ENCODE measurements at regions not wholly inside any gene's neighbourhood (a gene's known extent, or its start where the extent isn't known, plus 50 kb on each side); places are given as distances from the start of the nearest gene placed in this dataset.

DNA sequence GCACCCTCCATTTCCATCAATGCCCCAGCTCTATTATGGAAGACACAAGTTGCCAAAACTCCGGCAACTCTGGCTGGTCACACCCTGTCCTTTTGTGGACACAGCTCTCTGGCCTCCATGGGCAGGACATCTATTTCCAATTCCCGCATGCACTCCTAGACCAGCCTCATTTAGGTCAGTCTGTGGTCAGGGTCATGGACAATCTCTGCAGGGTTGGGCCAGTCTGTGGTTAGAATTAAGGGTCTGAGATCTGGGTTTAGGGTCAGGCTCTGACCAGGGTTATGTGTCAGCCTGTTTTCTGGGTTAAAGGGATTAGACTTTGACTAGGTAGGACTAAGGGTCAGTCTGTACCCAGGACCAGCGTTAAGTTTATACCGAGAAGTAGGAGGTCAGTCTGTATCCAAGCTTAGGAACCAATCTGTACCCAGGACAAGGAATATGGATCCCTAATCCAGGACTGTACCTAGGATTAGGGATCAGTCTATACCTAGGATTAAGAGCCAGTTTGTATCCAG lies 82.4 kb downstream of the VEGFA start:
- Histone ChIP-seq H3K27me3 (no peaks in the 10 kb centered on the region), H3K9me3 (no peaks in the 10 kb centered on the region), H3K36me3 (ENCODE audit: low read depth, missing control alignments) (no peaks in the 10 kb centered on the region), H3K27ac (no peak overlapping the region), H3K4me1 (no peaks in the 10 kb centered on the region), H3K4me3 (no peak overlapping the region)
- intact Hi-C loops (cut with DNase I; ENCODE audit: low total_unique reads), result no loop called here
- WGBS, 2 donors, result 84 to 90% methylated on average over 4 of the region's 4 CpGs
- TF ChIP-seq CTCF (IDR thresholded peaks at IDR 0.05) (no peak), POLR2A (IDR thresholded peaks at IDR 0.05) (no peak)
- no peak for DNase-seq

DNA sequence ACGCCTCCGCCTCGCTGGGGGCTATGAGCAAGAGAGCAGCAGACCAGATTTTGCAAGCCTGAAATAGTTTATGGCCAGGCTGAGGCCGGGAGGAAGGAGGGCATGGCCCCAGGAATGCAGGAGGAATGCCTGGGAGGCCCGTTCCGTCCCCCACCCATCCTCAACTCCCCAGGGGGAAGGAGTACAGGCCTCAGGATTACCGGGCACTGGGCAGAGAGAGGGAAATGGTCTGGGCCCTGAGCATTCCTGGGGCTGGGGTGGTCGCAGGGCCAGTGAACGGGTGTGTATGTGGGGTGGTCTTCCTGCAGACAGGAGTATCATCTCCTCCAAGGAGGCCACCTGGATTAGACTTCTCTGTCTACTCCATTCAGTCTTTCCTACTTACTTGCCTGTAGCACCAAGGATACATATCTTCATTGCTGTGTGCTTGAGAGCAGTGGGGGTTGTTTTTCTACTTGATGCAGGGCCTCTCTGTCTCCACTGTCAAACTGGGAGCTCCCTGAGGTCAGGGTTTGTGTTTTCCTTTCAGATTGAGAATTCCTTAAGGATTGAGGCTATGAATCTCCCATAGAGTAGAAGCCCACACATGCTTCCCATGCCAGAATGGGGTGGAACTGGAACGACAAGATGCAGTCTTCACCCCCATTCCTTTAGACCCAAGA lies 81.3 kb downstream of the VEGFA start:
- WGBS, 2 donors, result 81 to 83% methylated on average over 10 of the region's 10 CpGs
- Histone ChIP-seq H3K4me1 (no peaks in the 10 kb centered on the region), H3K4me3 (no peak overlapping the region), H3K27me3 (no peaks in the 10 kb centered on the region), H3K9me3 (no peaks in the 10 kb centered on the region), H3K27ac (no peak overlapping the region), H3K36me3 (ENCODE audit: low read depth, missing control alignments) (no peaks in the 10 kb centered on the region)
- no peak for DNase-seq
- intact Hi-C loops (cut with DNase I; ENCODE audit: low total_unique reads), result no loop called here
- TF ChIP-seq CTCF (IDR thresholded peaks at IDR 0.05), result no peak
- TF ChIP-seq POLR2A (IDR thresholded peaks at IDR 0.05), result no peak

GRCh38 chr6:43850314-43851203 lies 80.5 kb downstream of the VEGFA start:
- H3K4me3 ChIP-seq, result no peak overlapping the region
- no peaks in the 10 kb centered on the region for H3K9me3 ChIP-seq
- H3K27me3 ChIP-seq, result no peaks in the 10 kb centered on the region
- TF ChIP-seq CTCF (IDR thresholded peaks at IDR 0.05) (no peak), POLR2A (IDR thresholded peaks at IDR 0.05) (no peak)
- H3K27ac ChIP-seq, result no peak overlapping the region
- DNase-seq, result no peak
- WGBS, 2 donors, result 83 to 89% methylated on average over 8 of the region's 8 CpGs
- no peaks in the 10 kb centered on the region for H3K36me3 ChIP-seq (ENCODE audit: low read depth, missing control alignments)
- no peaks in the 10 kb centered on the region for H3K4me1 ChIP-seq
- intact Hi-C loops (cut with DNase I; ENCODE audit: low total_unique reads), result no loop called here

DNA sequence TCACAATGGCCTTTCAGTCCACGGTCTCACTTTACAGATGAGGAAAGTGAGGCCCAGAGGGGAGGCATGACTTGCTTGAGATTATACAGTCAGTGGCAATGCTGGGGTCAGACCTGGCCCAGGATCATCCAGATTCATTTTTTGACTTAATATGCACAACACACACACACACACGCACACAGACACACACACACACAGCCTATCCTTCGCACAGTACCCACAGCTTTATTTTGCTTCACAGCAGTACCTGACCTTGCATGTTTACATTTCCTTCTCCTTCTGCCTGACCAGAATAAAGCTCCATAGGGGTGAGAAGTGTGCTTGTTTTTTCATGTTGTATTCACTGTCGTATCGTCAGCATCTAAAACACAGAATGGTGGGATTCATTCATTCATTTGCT lies 79.8 kb downstream of the VEGFA start:
- Histone ChIP-seq H3K4me1 (no peaks in the 10 kb centered on the region), H3K27me3 (no peaks in the 10 kb centered on the region), H3K9me3 (no peaks in the 10 kb centered on the region), H3K4me3 (no peak overlapping the region), H3K36me3 (ENCODE audit: low read depth, missing control alignments) (no peaks in the 10 kb centered on the region), H3K27ac (no peak overlapping the region)
- 88 to 91% methylated on average over 4 to 5 of the region's 5 CpGs for WGBS, 2 donors
- intact Hi-C loops (cut with DNase I; ENCODE audit: low total_unique reads), result no loop called here
- no peak for DNase-seq
- TF ChIP-seq POLR2A (IDR thresholded peaks at IDR 0.05) (no peak), CTCF (IDR thresholded peaks at IDR 0.05) (no peak)
